ENCODE measurements at regions not wholly inside any gene's neighbourhood (a gene's known extent, or its start where the extent isn't known, plus 50 kb on each side); places are given as distances from the start of the nearest gene placed in this dataset.

DNA sequence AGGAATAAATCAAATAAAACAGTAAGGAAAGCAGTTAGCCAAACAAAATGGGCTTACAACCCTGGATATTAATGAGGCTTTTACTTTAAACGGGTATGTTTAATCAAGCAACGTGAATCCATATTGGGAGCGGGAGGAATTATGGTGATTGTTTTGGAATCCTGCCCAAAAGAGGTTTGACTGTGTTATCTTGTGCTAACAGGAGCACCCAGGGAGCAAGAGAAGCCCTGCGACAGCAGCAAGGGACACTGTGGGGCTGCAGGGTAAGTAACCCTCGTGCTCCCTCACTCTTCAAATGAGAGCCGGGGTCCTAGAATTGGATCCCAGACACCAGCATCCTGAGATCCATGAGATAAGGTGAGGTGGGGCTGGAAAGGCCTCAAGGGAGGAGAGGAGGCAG is 72.6 kb upstream of the PGBD5 start:
- 55 to 60% methylated on average over 1 to 6 of the region's 6 CpGs for WGBS, 2 donors (ENCODE audit: low coverage in 1 of 2)
- Histone ChIP-seq H3K36me3 (no peaks in the 10 kb centered on the region), H3K4me1 (no peaks in the 10 kb centered on the region), H3K27me3 (peaks cover 9% of the 10 kb centered on the region), H3K4me3 (no peak overlapping the region), H3K9me3 (no peaks in the 10 kb centered on the region), H3K27ac (no peak overlapping the region)
- no peak for TF ChIP-seq POLR2A (IDR thresholded peaks at IDR 0.05)
- TF ChIP-seq CTCF (IDR thresholded peaks at IDR 0.05): no peak
- no peak for TF ChIP-seq POLR2AphosphoS5 (IDR thresholded peaks at IDR 0.05)
- TF ChIP-seq EP300 (IDR thresholded peaks at IDR 0.05): no peak
- ATAC-seq: no peak

GRCh38 chr1:230496451-230496850 is 70.3 kb upstream of the PGBD5 start:
- H3K4me1 ChIP-seq: no peaks in the 10 kb centered on the region
- H3K36me3 ChIP-seq: no peaks in the 10 kb centered on the region
- ATAC-seq: no peak
- no peaks in the 10 kb centered on the region for H3K9me3 ChIP-seq
- WGBS, 2 donors (ENCODE audit: low coverage in 1 of 2): 11 to 36% methylated on average over 3 of the region's 3 CpGs
- peaks cover 9% of the 10 kb centered on the region for H3K27me3 ChIP-seq
- TF ChIP-seq EP300 (IDR thresholded peaks at IDR 0.05): no peak
- TF ChIP-seq POLR2A (IDR thresholded peaks at IDR 0.05): no peak
- TF ChIP-seq CTCF (IDR thresholded peaks at IDR 0.05): no peak
- no peak for TF ChIP-seq POLR2AphosphoS5 (IDR thresholded peaks at IDR 0.05)
- H3K27ac ChIP-seq: no peak overlapping the region
- no peak overlapping the region for H3K4me3 ChIP-seq

- Histone ChIP-seq H3K27me3 (peaks cover 9% of the 10 kb centered on the region), H3K9me3 (no peaks in the 10 kb centered on the region), H3K36me3 (no peaks in the 10 kb centered on the region), H3K27ac (no peak overlapping the region), H3K4me1 (no peaks in the 10 kb centered on the region), H3K4me3 (no peak overlapping the region)
- WGBS, 2 donors (ENCODE audit: low coverage in 1 of 2): 61 to 78% methylated on average over 8 to 11 of the region's 11 CpGs
- no peak for ATAC-seq
- no peak for TF ChIP-seq POLR2A (IDR thresholded peaks at IDR 0.05)
- no peak for TF ChIP-seq CTCF (IDR thresholded peaks at IDR 0.05)
- TF ChIP-seq EP300 (IDR thresholded peaks at IDR 0.05): no peak
- no peak for TF ChIP-seq POLR2AphosphoS5 (IDR thresholded peaks at IDR 0.05)
These were observed 69.8 kb upstream of the PGBD5 start for GRCh38 chr1:230495891-230496385.

DNA sequence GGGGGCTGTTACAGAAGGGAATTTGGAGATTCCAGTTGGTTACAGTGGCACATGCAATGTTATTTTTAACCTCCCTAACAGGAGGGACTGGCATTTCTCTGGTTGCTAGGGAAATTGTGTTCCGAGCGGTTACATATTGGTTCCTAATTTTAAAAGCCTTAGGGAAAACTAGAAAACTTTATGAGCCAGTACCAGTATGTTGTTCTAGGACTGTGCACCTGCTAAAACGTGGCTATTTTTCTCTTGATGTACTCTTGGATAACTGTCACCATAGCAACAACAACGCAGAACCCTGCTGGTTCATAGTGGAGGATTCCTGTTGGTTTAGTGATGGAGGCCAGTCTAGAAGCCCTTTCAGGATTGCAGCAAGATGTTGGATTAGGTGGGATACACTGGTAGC is 68.9 kb upstream of the PGBD5 start:
- no peak for ATAC-seq
- H3K4me3 ChIP-seq: no peak overlapping the region
- TF ChIP-seq POLR2A (IDR thresholded peaks at IDR 0.05): no peak
- no peak for TF ChIP-seq EP300 (IDR thresholded peaks at IDR 0.05)
- TF ChIP-seq POLR2AphosphoS5 (IDR thresholded peaks at IDR 0.05): no peak
- no peak for TF ChIP-seq CTCF (IDR thresholded peaks at IDR 0.05)
- no peaks in the 10 kb centered on the region for H3K36me3 ChIP-seq
- 71 to 93% methylated on average over 2 of the region's 4 CpGs for WGBS, 2 donors (ENCODE audit: low coverage in 1 of 2)
- H3K27ac ChIP-seq: no peak overlapping the region
- H3K27me3 ChIP-seq: peaks cover 12% of the 10 kb centered on the region
- H3K4me1 ChIP-seq: no peaks in the 10 kb centered on the region
- H3K9me3 ChIP-seq: no peaks in the 10 kb centered on the region

DNA sequence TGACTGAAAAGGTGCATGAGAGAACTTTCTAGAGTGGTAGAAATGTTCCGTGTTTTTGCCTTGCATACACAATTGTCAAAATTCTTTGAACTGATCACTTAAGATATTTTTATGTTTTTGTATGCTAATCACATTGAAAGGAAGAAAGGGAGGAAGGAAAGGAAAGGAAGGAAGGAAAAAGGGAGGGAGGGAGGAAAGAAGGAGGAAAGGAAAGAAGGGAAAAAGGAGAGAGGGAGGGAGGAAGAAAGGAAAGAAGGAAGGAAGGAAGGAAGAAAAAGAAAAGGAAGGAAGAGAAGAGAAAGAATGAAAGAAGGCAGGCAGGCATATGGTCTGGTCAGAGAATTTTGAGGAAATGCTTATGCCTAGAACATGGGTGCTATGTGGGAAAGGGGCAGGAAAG is 68.4 kb upstream of the PGBD5 start:
- Histone ChIP-seq H3K27me3 (peaks cover 16% of the 10 kb centered on the region), H3K27ac (no peak overlapping the region), H3K4me3 (no peak overlapping the region), H3K9me3 (no peaks in the 10 kb centered on the region), H3K4me1 (no peaks in the 10 kb centered on the region), H3K36me3 (no peaks in the 10 kb centered on the region)
- TF ChIP-seq POLR2A (IDR thresholded peaks at IDR 0.05): no peak
- TF ChIP-seq POLR2AphosphoS5 (IDR thresholded peaks at IDR 0.05): no peak
- TF ChIP-seq CTCF (IDR thresholded peaks at IDR 0.05): no peak
- TF ChIP-seq EP300 (IDR thresholded peaks at IDR 0.05): no peak
- ATAC-seq: no peak
- 67 to 96% methylated on average over 1 of the region's 1 CpG for WGBS, 2 donors (ENCODE audit: low coverage in 1 of 2)
